Testis (tissue), 2 donors: ENCODE measurements at regions not wholly inside any gene's neighbourhood (a gene's known extent, or its start where the extent isn't known, plus 50 kb on each side); places are given as distances from the start of the nearest gene placed in this dataset.

ENCODE experiments used
- DNase-seq: peaks from one replicate; pipeline ENCODE4 v3.0.0-alpha.2; 2019
- H3K27ac ChIP-seq, 2 donors: fragments of 200-600 bp; sonication (generic); one replicate each; pipeline ENCODE4 v1.5.1; 2019
- H3K27me3 ChIP-seq: fragments of 200-600 bp; sonication (generic); one replicate; pipeline ENCODE4 v1.5.1; 2019
- H3K36me3 ChIP-seq: fragments of 200-600 bp; sonication (generic); one replicate; pipeline ENCODE4 v1.5.1; 2017; ENCODE audit warnings: low read depth; ENCODE audit errors: missing control alignments
- H3K4me1 ChIP-seq: fragments of 200-600 bp; sonication (generic); one replicate; pipeline ENCODE4 v1.5.1; 2019
- H3K4me3 ChIP-seq, 2 donors: fragments of 200-600 bp; sonication (generic); one replicate each; pipeline ENCODE4 v1.5.1; 2017 to 2019
- H3K9me3 ChIP-seq: fragments of 200-600 bp; sonication (generic); one replicate; pipeline ENCODE4 v1.5.1; 2017
- CTCF ChIP-seq, 3 experiments: fragments of 450-650 bp in 2 of 3; fragments of 200-600 bp in 1 of 3; sonication (generic) in 1 of 3; IDR thresholded peaks; one replicate each; pipeline ENCODE4 v1.5.1; 2016 to 2019; ENCODE audit warnings: antibody characterized with exemption in 3 of 3, mild to moderate bottlenecking in 2 of 3, moderate library complexity in 1 of 3
- POLR2A ChIP-seq: fragments of 450-650 bp; IDR thresholded peaks from one replicate; pipeline ENCODE4 v1.6.1; 2017; ENCODE audit warnings: antibody characterized with exemption, mild to moderate bottlenecking, moderate library complexity
- WGBS, 2 donors: methylation state at CpG; one replicate each; pipeline ENCODE4 v1.1.5; 2018; 5-methylcytosine and 5-hydroxymethylcytosine counted together
- intact Hi-C: fragments of 100-400 bp; cut with DNase I; formaldehyde crosslinking; loops from one replicate; pipeline ENCODE4 v1.15.1; 2023; ENCODE audit warnings: low total_unique reads

DNA sequence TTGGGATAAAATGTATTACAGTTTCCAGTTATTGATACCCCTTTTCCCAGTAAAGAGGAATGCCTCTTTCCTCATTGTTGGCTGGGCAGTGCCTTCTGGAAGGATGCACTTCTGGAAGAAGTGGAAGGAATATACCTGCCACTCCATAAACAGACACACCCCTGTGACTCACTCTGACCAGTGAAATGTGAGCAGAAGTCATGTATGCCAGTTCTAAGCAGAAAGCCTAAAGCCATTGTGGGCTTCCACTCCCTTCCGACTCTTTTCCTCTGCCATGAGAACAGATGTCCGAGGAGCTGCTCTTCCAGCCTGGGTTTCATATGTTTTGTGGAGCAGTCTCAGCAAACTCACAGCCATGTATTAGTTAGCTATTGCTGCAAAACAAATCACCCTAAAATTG, 166.1 kb upstream of the SERP2 start:
- H3K36me3 ChIP-seq: no peaks in the 10 kb centered on the region
- no peaks in the 10 kb centered on the region for H3K4me1 ChIP-seq
- H3K4me3 ChIP-seq: no peak overlapping the region
- no peaks in the 10 kb centered on the region for H3K9me3 ChIP-seq
- no peaks in the 10 kb centered on the region for H3K27me3 ChIP-seq
- WGBS, 2 donors: 92 to 93% methylated on average over 2 of the region's 2 CpGs
- no peak for TF ChIP-seq CTCF (IDR thresholded peaks at IDR 0.05)
- no peak for TF ChIP-seq POLR2A
- no peak overlapping the region for H3K27ac ChIP-seq
- DNase-seq: no peak
- intact Hi-C loops: no loop called here

- no peak for TF ChIP-seq CTCF (IDR thresholded peaks at IDR 0.05)
- no peak for TF ChIP-seq POLR2A
- Histone ChIP-seq H3K9me3 (no peaks in the 10 kb centered on the region), H3K27me3 (no peaks in the 10 kb centered on the region), H3K27ac (no peak overlapping the region), H3K36me3 (no peaks in the 10 kb centered on the region), H3K4me1 (no peaks in the 10 kb centered on the region), H3K4me3 (no peak overlapping the region)
- WGBS, 2 donors: 80 to 87% methylated on average over 2 of the region's 2 CpGs
- DNase-seq: no peak
- intact Hi-C loops: no loop called here
Observed at GRCh38 chr13:44210525-44210924, 163.1 kb upstream of the SERP2 start.

GRCh38 chr13:44211286-44211685, 162.3 kb upstream of the SERP2 start:
- no peak overlapping the region for H3K27ac ChIP-seq
- 40 to 47% methylated on average over 4 of the region's 4 CpGs for WGBS, 2 donors

DNA sequence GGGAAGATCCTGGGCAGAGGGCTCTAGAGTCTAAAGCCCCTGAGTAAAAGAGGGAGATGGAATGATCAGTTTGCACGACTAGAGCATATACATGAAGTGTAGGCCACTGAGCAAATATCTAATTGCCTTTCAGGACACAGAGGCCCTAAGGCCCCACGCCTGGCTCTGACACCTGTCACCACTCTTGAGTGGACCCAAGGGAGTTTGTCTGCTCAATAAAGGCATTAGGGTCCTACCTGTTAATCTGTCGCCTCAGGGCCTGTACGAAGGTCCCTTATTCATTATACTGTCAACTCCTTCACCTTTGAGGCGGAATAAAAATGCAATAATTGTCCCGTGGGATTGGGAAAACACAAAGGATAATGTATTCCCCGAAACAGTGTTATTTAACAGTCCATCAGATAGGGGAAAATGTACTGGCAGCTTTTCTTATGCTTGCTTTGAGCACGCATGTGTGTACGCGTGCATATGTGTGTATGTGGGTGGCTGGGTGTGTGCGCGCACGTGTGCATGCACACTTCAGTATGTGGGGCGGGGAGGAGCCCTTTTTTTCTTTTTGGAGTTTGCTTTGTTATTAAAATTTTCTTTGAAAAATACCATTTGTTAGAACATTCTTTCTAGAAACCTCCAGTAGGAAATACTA, 161.8 kb upstream of the SERP2 start:
- no peak for DNase-seq
- Histone ChIP-seq H3K36me3 (no peaks in the 10 kb centered on the region), H3K27ac (no peak overlapping the region), H3K4me1 (no peaks in the 10 kb centered on the region), H3K27me3 (no peaks in the 10 kb centered on the region), H3K9me3 (no peaks in the 10 kb centered on the region), H3K4me3 (no peak overlapping the region)
- intact Hi-C loops: no loop called here
- WGBS, 2 donors: 89 to 91% methylated on average over 14 of the region's 14 CpGs
- TF ChIP-seq CTCF (IDR thresholded peaks at IDR 0.05): no peak

More at GRCh38 chr13:44211286-44211685, 162.3 kb upstream of the SERP2 start:
- TF ChIP-seq POLR2A (no peak), CTCF (IDR thresholded peaks at IDR 0.05) (no peak)
- H3K4me1 ChIP-seq: no peaks in the 10 kb centered on the region
- no peak overlapping the region for H3K4me3 ChIP-seq
- intact Hi-C loops: no loop called here
- no peaks in the 10 kb centered on the region for H3K9me3 ChIP-seq
- no peak for DNase-seq
- no peaks in the 10 kb centered on the region for H3K36me3 ChIP-seq
- H3K27me3 ChIP-seq: no peaks in the 10 kb centered on the region
